ENCODE measurements at regions not wholly inside any gene's neighbourhood (a gene's known extent, or its start where the extent isn't known, plus 50 kb on each side); places are given as distances from the start of the nearest gene placed in this dataset.

- TF ChIP-seq JUND (IDR thresholded peaks at IDR 0.05) (no peak), MEF2A (IDR thresholded peaks at IDR 0.05; ENCODE audit: borderline replicate concordance, low read depth) (no peak), SIN3A (IDR thresholded peaks at IDR 0.05; ENCODE audit: borderline replicate concordance, low read depth, low read length) (no peak), POLR2AphosphoS5 (IDR thresholded peaks at IDR 0.05; ENCODE audit: low read depth, low read length) (no peak), GATA2 (CRISPR knock-in tag; IDR thresholded peaks at IDR 0.05) (no peak), FOSL2 (IDR thresholded peaks at IDR 0.05; ENCODE audit: borderline replicate concordance, low read depth) (no peak), EP300 (IDR thresholded peaks at IDR 0.05; ENCODE audit: borderline replicate concordance in 1 of 2, low read depth in 1 of 2, low read length in 1 of 2) (no peak), ELF1 (IDR thresholded peaks at IDR 0.05) (no peak), NRF1 (IDR thresholded peaks at IDR 0.05; ENCODE audit: low read depth, low read length) (no peak), TAF1 (IDR thresholded peaks at IDR 0.05; ENCODE audit: borderline replicate concordance, low read depth, low read length) (no peak), NFIC (IDR thresholded peaks at IDR 0.05; ENCODE audit: borderline replicate concordance) (no peak)
- no peak for DNase-seq
- H3K4me3 ChIP-seq (ENCODE audit: low read depth in 2 of 2, low read length in 1 of 2), result no peak overlapping the region
- ChIA-PET POLR2A (no interaction called here), CTCF (no interaction called here)
- no peaks in the 10 kb centered on the region for H3K27me3 ChIP-seq (ENCODE audit: insufficient read depth)
- H3K4me2 ChIP-seq, result no peak overlapping the region
- H3K36me3 ChIP-seq (replicated peaks in 1 of 2; ENCODE audit: control insufficient read depth in 1 of 2, insufficient read depth in 2 of 2, low read length in 1 of 2), result no peaks in the 10 kb centered on the region
- no peaks in the 10 kb centered on the region for H3K4me1 ChIP-seq (ENCODE audit: control insufficient read depth in 1 of 2, insufficient read depth in 2 of 2, low read depth in 1 of 2, low read length in 1 of 2)
- no peaks in the 10 kb centered on the region for H3K79me2 ChIP-seq (ENCODE audit: insufficient read depth)
- H3K9ac ChIP-seq, result no peak overlapping the region
- no peaks in the 10 kb centered on the region for H3K9me3 ChIP-seq
- no peaks in the 10 kb centered on the region for H4K20me1 ChIP-seq (ENCODE audit: insufficient read depth)
- 7% methylated on average over 1 of the region's 1 CpG for WGBS (ENCODE audit: low lambda C conversion rate)
- H3F3A ChIP-seq (replicated peaks; ENCODE audit: insufficient read depth), result no peaks in the 10 kb centered on the region
- H3K9me2 ChIP-seq, result no peaks in the 10 kb centered on the region
- no peak overlapping the region for H2AFZ ChIP-seq (ENCODE audit: low read depth)
- H3K27ac ChIP-seq (ENCODE audit: low read depth in 2 of 2, low read length in 1 of 2), result no peak overlapping the region
Measured at GRCh38 chr4:58776627-58777026, 1666.4 kb upstream of the IGFBP7 start.

DNA sequence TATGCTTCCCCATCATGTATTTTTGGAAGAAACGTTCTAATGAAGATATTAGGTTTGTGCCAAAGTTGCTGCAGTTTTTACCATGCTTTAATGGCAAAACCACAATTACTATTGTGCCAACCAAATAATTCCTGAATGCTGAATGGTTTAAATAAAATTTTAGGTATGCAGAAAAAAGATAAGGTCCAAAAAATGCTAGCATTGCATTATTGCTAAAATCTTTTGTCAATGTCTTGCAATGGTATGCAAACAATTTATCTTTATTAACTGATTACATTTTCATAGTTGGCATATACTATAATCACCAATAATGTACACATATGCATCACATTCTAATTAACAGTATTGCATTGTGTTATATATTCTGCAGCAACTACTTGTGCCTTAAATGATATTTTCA lies 1657.4 kb upstream of the IGFBP7 start:
- POLR2A ChIA-PET, result no interaction called here
- WGBS (ENCODE audit: low lambda C conversion rate), result 4% methylated on average over 1 of the region's 1 CpG
- H3K27me3 ChIP-seq (ENCODE audit: insufficient read depth), result no peaks in the 10 kb centered on the region
- no peaks in the 10 kb centered on the region for H3K36me3 ChIP-seq (replicated peaks in 1 of 2; ENCODE audit: control insufficient read depth in 1 of 2, insufficient read depth in 2 of 2, low read length in 1 of 2)
- H3K9ac ChIP-seq, result no peak overlapping the region
- H3K4me2 ChIP-seq, result no peak overlapping the region
- H2AFZ ChIP-seq (ENCODE audit: low read depth), result no peak overlapping the region
- H3F3A ChIP-seq (replicated peaks; ENCODE audit: insufficient read depth), result no peaks in the 10 kb centered on the region
- no peak for DNase-seq
- H3K79me2 ChIP-seq (ENCODE audit: insufficient read depth), result no peaks in the 10 kb centered on the region
- TF ChIP-seq YY1 (IDR thresholded peaks at IDR 0.05; ENCODE audit: low read depth) (no peak), RFX5 (IDR thresholded peaks at IDR 0.05; ENCODE audit: low read length) (no peak), FOXM1 (IDR thresholded peaks at IDR 0.05; ENCODE audit: low read depth) (no peak), POLR2AphosphoS5 (IDR thresholded peaks at IDR 0.05; ENCODE audit: low read depth, low read length) (no peak), SIN3A (IDR thresholded peaks at IDR 0.05; ENCODE audit: borderline replicate concordance, low read depth, low read length) (no peak), PBX3 (IDR thresholded peaks at IDR 0.05) (no peak), NFIC (IDR thresholded peaks at IDR 0.05; ENCODE audit: borderline replicate concordance) (no peak), CTCF (IDR thresholded peaks at IDR 0.05) (no peak), TCF12 (IDR thresholded peaks at IDR 0.05) (no peak), GATA2 (CRISPR knock-in tag; IDR thresholded peaks at IDR 0.05) (no peak), MXI1 (IDR thresholded peaks at IDR 0.05; ENCODE audit: low read depth, low read length) (no peak), SMC3 (IDR thresholded peaks at IDR 0.05; ENCODE audit: low read depth, low read length) (no peak), USF1 (IDR thresholded peaks at IDR 0.05; ENCODE audit: borderline replicate concordance, low read depth) (no peak), TAF1 (IDR thresholded peaks at IDR 0.05; ENCODE audit: borderline replicate concordance, low read depth, low read length) (no peak), GABPA (IDR thresholded peaks at IDR 0.05; ENCODE audit: low read depth) (no peak), JUND (IDR thresholded peaks at IDR 0.05) (no peak), MAX (IDR thresholded peaks at IDR 0.05; ENCODE audit: low read depth) (no peak), ELF1 (IDR thresholded peaks at IDR 0.05) (no peak), RXRA (IDR thresholded peaks at IDR 0.05; ENCODE audit: borderline replicate concordance, low read depth) (no peak)
- TF ChIP-seq, protein P1, sequence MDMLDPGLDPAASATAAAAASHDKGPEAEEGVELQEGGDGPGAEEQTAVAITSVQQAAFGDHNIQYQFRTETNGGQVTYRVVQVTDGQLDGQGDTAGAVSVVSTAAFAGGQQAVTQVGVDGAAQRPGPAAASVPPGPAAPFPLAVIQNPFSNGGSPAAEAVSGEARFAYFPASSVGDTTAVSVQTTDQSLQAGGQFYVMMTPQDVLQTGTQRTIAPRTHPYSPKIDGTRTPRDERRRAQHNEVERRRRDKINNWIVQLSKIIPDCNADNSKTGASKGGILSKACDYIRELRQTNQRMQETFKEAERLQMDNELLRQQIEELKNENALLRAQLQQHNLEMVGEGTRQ (IDR thresholded peaks at IDR 0.05; ENCODE audit: borderline replicate concordance, low read depth, low read length), result no peak
- CTCF ChIA-PET, result no interaction called here
- H3K4me1 ChIP-seq (ENCODE audit: control insufficient read depth in 1 of 2, insufficient read depth in 2 of 2, low read depth in 1 of 2, low read length in 1 of 2), result no peaks in the 10 kb centered on the region
- no peak overlapping the region for H3K4me3 ChIP-seq (ENCODE audit: low read depth in 2 of 2, low read length in 1 of 2)
- no peak overlapping the region for H3K27ac ChIP-seq (ENCODE audit: low read depth in 2 of 2, low read length in 1 of 2)
- no peaks in the 10 kb centered on the region for H4K20me1 ChIP-seq (ENCODE audit: insufficient read depth)
- H3K9me2 ChIP-seq, result no peaks in the 10 kb centered on the region
- H3K9me3 ChIP-seq, result no peaks in the 10 kb centered on the region; the same call in 1 of the 2 replicates

Data from SK-N-SH (cell line).